Karpas-422 (cell line): ENCODE measurements at regions not wholly inside any gene's neighbourhood (a gene's known extent, or its start where the extent isn't known, plus 50 kb on each side); places are given as distances from the start of the nearest gene placed in this dataset.

Source experiments
- DNase-seq: peaks from one replicate; pipeline ENCODE4 v3.0.0-alpha.2; 2015
- H2AFZ ChIP-seq: fragments of 200-600 bp; sonication (generic); 2 replicates; pipeline ENCODE4 v1.6.1; 2014; ENCODE audit warnings: antibody characterized with exemption, low read length, mixed read lengths
- H3K27ac ChIP-seq: fragments of 200-600 bp; sonication (generic); 2 replicates; pipeline ENCODE4 v1.5.1; 2014; ENCODE audit warnings: mild to moderate bottlenecking, low read length, moderate library complexity
- H3K27me3 ChIP-seq: fragments of 200-600 bp; sonication (generic); 2 replicates; pipeline ENCODE4 v1.6.1; 2014; ENCODE audit warnings: low read length, mixed read lengths
- H3K36me3 ChIP-seq: fragments of 200-600 bp; sonication (generic); 2 replicates; pipeline ENCODE4 v1.6.1; 2014; ENCODE audit warnings: low read length, mixed read lengths; ENCODE audit not compliant: insufficient read depth
- H3K4me1 ChIP-seq: fragments of 200-600 bp; sonication (generic); 2 replicates; pipeline ENCODE4 v1.6.1; 2014; ENCODE audit warnings: mild to moderate bottlenecking, low read length, mixed read lengths
- H3K4me2 ChIP-seq: fragments of 200-600 bp; sonication (generic); 2 replicates; pipeline ENCODE4 v1.6.1; 2014; ENCODE audit warnings: low read length, low read depth, mild to moderate bottlenecking; ENCODE audit not compliant: poor library complexity, severe bottlenecking
- H3K4me3 ChIP-seq: fragments of 200-600 bp; sonication (generic); 2 replicates; pipeline ENCODE4 v1.5.1; 2014; ENCODE audit warnings: mild to moderate bottlenecking, antibody characterized with exemption, low read length, mixed read lengths
- H3K79me2 ChIP-seq: fragments of 200-600 bp; sonication (generic); 2 replicates; pipeline ENCODE4 v1.6.1; 2014; ENCODE audit warnings: mild to moderate bottlenecking, low read length, mixed read lengths
- H3K9ac ChIP-seq: fragments of 200-600 bp; sonication (generic); 2 replicates; pipeline ENCODE4 v1.6.0; 2014; ENCODE audit warnings: low read length
- H3K9me2 ChIP-seq: fragments of 200-600 bp; sonication (generic), shearing (Covaris generic); replicated peaks from 2 replicates; pipeline ENCODE4 v1.6.0; 2014; ENCODE audit warnings: mild to moderate bottlenecking, low read length, moderate library complexity; ENCODE audit not compliant: insufficient read depth
- H3K9me3 ChIP-seq: fragments of 300-700, 200-600 bp; sonication (generic); 2 replicates; pipeline ENCODE4 v1.6.1; 2014; ENCODE audit warnings: low read length, mixed read lengths
- H4K20me1 ChIP-seq: fragments of 200-600 bp; sonication (generic); 2 replicates; pipeline ENCODE4 v1.6.1; 2014; ENCODE audit warnings: mild to moderate bottlenecking, antibody characterized with exemption, low read length, low read depth; ENCODE audit not compliant: insufficient read depth

DNA sequence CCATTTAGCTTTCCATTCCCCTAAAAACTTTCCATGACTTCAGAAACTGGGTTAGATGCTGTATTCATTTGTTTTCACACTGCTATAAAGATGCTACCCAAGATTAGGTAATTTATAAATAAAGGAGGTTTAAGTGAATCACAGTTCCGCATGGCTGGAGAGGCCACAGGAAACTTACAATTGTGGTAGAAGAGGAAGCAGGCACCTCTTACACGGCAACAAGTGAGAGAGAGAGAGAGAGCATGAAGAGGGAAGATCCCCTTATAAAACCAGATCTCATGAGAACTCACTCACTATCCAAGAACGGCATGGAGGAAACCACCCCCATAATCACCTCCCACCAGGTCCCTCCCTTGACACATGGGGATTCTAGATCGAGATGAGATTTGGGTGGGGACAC, 336.8 kb downstream of the TFEC start:
- H3K9me3 ChIP-seq: peaks cover 23% of the 10 kb centered on the region
- H3K9ac ChIP-seq: no peak overlapping the region
- H3K4me3 ChIP-seq: no peak overlapping the region
- no peaks in the 10 kb centered on the region for H3K79me2 ChIP-seq
- H3K9me2 ChIP-seq: no peaks in the 10 kb centered on the region
- H3K36me3 ChIP-seq: no peaks in the 10 kb centered on the region
- no peaks in the 10 kb centered on the region for H3K27me3 ChIP-seq
- H3K4me1 ChIP-seq: no peaks in the 10 kb centered on the region
- no peak for DNase-seq
- H2AFZ ChIP-seq: no peak overlapping the region
- no peak overlapping the region for H3K4me2 ChIP-seq
- H4K20me1 ChIP-seq: no peaks in the 10 kb centered on the region
- H3K27ac ChIP-seq: no peak overlapping the region

DNA sequence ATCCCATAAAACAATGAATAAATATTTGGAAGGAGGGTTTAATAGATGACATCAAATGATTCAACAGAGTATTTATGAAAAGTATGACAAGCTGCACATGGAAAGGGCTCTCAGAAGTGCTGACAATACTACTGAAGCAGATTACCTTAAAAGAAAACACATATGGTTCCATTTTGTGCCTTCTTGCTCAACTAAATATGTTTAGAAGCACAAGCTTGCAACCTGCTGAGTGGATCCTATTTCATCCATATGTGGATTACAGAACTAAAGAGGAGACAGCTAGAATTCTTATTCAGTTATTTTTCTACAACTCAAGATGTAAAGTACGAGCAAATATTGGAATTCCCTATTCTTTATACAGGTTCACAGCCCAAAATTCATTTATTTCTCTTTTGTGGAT, 340.6 kb downstream of the TFEC start:
- no peak overlapping the region for H3K4me2 ChIP-seq
- H3K4me1 ChIP-seq: no peaks in the 10 kb centered on the region
- H3K9ac ChIP-seq: no peak overlapping the region
- no peak overlapping the region for H3K4me3 ChIP-seq
- H3K9me2 ChIP-seq: no peaks in the 10 kb centered on the region
- peaks cover 17% of the 10 kb centered on the region for H3K9me3 ChIP-seq
- H3K36me3 ChIP-seq: no peaks in the 10 kb centered on the region
- no peak for DNase-seq
- no peaks in the 10 kb centered on the region for H4K20me1 ChIP-seq
- no peak overlapping the region for H2AFZ ChIP-seq
- H3K27me3 ChIP-seq: no peaks in the 10 kb centered on the region
- H3K79me2 ChIP-seq: no peaks in the 10 kb centered on the region
- H3K27ac ChIP-seq: no peak overlapping the region

DNA sequence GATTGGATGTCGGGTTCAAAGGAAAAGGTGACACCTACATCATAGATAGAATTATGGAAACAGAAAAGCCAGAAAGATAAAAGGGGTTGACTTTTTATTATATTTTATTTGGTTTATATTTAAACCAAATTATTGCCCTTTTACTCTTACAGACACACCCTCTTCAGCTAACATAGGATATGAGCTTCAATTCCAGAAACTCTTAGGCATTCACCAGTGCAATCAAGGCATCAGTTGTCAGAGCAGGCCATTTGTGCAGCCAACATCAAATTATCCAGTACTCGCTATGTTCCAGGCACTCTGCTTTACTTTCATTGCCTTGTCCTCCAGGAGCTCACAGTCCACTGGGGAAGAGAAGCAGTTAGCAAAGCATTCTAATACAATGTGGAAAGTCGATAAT, 347.5 kb downstream of the TFEC start:
- H3K4me3 ChIP-seq: no peak overlapping the region
- H4K20me1 ChIP-seq: no peaks in the 10 kb centered on the region
- H2AFZ ChIP-seq: no peak overlapping the region
- no peaks in the 10 kb centered on the region for H3K79me2 ChIP-seq
- H3K4me1 ChIP-seq: no peaks in the 10 kb centered on the region
- H3K4me2 ChIP-seq: no peak overlapping the region
- H3K9me2 ChIP-seq: no peaks in the 10 kb centered on the region
- H3K27me3 ChIP-seq: no peaks in the 10 kb centered on the region
- no peak for DNase-seq
- peaks cover 17% of the 10 kb centered on the region; the same call in 1 of the 2 replicates for H3K9me3 ChIP-seq
- H3K27ac ChIP-seq: no peak overlapping the region
- H3K36me3 ChIP-seq: no peaks in the 10 kb centered on the region
- no peak overlapping the region for H3K9ac ChIP-seq

DNA sequence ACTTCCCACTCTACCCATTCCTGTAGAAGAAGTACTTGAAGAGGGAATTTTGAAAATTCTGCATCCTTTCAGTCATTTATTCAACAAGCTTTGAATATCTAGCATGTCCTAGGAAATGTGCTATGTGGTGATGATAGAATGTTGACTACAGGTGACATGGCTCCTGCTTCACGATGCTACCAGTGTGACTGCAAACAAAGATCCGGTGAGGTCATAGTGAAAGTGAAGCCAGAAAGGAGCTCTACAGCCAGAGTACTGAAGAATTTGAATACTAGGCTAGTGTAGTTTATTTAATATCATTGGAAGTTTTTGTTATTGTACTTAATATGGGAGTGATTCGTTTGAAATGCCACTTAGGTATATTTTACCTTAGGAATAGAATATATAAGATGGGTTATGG, 348.1 kb downstream of the TFEC start:
- Histone ChIP-seq H3K4me1 (no peaks in the 10 kb centered on the region), H3K9me3 (peaks cover 14% of the 10 kb centered on the region; the same call in 1 of the 2 replicates), H4K20me1 (no peaks in the 10 kb centered on the region), H3K27ac (no peak overlapping the region), H3K4me3 (no peak overlapping the region), H2AFZ (no peak overlapping the region), H3K9me2 (no peaks in the 10 kb centered on the region), H3K4me2 (no peak overlapping the region), H3K79me2 (no peaks in the 10 kb centered on the region), H3K9ac (no peak overlapping the region), H3K27me3 (no peaks in the 10 kb centered on the region), H3K36me3 (no peaks in the 10 kb centered on the region)
- DNase-seq: no peak

DNA sequence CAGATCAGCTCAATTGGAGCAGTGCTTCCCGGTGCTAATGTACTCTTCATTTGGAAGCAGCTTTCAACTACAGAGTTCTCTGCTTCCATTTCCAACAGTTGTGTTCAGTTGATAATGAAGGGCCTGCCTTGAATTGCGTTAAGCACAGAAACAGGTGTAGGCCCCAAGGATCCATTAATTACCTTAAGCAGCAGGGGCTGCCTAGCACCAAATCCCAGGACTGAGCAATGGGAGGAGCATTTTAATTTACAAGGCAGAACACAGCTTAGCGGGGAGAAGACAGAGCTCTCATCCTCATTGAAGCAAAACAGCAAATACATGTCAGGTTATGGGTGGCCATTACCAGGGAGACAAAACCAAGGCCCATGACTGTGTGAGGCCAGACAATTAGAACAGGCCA, 349.6 kb downstream of the TFEC start:
- no peak overlapping the region for H3K4me2 ChIP-seq
- H3K4me3 ChIP-seq: no peak overlapping the region
- no peak overlapping the region for H2AFZ ChIP-seq
- H3K36me3 ChIP-seq: no peaks in the 10 kb centered on the region
- no peaks in the 10 kb centered on the region for H3K4me1 ChIP-seq
- no peaks in the 10 kb centered on the region for H4K20me1 ChIP-seq
- no peaks in the 10 kb centered on the region for H3K79me2 ChIP-seq
- DNase-seq: no peak
- H3K9ac ChIP-seq: no peak overlapping the region
- no peaks in the 10 kb centered on the region for H3K9me2 ChIP-seq
- peaks cover 18% of the 10 kb centered on the region; the same call in 1 of the 2 replicates for H3K9me3 ChIP-seq
- no peaks in the 10 kb centered on the region for H3K27me3 ChIP-seq
- no peak overlapping the region for H3K27ac ChIP-seq

DNA sequence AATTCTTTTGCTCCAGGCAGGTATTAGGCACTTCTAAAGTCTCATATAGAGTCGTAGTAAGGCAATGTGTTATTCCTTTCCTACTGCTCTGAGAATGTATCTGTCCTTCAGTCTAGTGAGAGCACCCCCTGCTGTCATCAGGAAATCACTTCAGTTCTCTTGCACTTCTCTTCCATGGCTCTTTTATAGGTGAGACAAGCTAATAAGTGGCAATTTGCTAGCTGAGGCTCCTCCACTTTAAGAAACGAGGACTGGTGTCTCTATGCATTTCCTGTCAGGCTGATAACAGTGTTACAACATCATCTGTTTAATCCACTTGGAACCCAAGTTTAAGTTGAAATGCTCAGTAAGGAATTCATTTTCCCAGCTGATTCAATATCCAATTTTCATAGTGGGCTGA, 350.6 kb downstream of the TFEC start:
- Histone ChIP-seq H3K36me3 (no peaks in the 10 kb centered on the region), H3K27ac (no peak overlapping the region), H2AFZ (no peak overlapping the region), H3K4me3 (no peak overlapping the region), H3K27me3 (no peaks in the 10 kb centered on the region), H3K9ac (no peak overlapping the region), H3K9me2 (no peaks in the 10 kb centered on the region), H3K9me3 (peaks cover 23% of the 10 kb centered on the region; the same call in 1 of the 2 replicates), H3K4me2 (no peak overlapping the region), H3K4me1 (no peaks in the 10 kb centered on the region), H4K20me1 (no peaks in the 10 kb centered on the region), H3K79me2 (no peaks in the 10 kb centered on the region)
- peak; percentile 45 for DNase-seq

DNA sequence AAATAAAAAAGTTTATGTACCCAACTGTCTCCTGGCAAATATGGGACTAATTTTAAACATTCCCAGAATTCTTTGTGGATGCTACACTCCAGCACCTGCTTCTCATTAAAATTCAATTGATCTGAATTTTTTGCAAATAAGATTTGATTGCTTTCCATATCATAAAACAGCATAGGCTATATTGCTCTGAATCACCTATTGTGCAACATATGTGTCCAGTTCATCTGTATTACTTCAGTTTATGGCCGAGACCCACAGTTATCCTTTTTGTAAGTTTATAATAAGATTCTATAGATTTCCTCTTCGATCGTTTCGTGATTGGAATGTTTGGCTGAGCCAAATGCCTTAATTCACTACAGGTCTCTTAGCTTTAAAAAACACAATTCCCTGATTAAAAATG, 351.1 kb downstream of the TFEC start:
- no peak overlapping the region for H2AFZ ChIP-seq
- H3K4me1 ChIP-seq: no peaks in the 10 kb centered on the region
- no peaks in the 10 kb centered on the region for H3K36me3 ChIP-seq
- H3K4me2 ChIP-seq: no peak overlapping the region
- no peaks in the 10 kb centered on the region for H3K27me3 ChIP-seq
- no peak overlapping the region for H3K27ac ChIP-seq
- H3K9me2 ChIP-seq: no peaks in the 10 kb centered on the region
- no peak overlapping the region for H3K4me3 ChIP-seq
- H3K9me3 ChIP-seq: peaks cover 23% of the 10 kb centered on the region; the same call in 1 of the 2 replicates
- DNase-seq: no peak
- no peaks in the 10 kb centered on the region for H3K79me2 ChIP-seq
- H3K9ac ChIP-seq: no peak overlapping the region
- H4K20me1 ChIP-seq: no peaks in the 10 kb centered on the region

DNA sequence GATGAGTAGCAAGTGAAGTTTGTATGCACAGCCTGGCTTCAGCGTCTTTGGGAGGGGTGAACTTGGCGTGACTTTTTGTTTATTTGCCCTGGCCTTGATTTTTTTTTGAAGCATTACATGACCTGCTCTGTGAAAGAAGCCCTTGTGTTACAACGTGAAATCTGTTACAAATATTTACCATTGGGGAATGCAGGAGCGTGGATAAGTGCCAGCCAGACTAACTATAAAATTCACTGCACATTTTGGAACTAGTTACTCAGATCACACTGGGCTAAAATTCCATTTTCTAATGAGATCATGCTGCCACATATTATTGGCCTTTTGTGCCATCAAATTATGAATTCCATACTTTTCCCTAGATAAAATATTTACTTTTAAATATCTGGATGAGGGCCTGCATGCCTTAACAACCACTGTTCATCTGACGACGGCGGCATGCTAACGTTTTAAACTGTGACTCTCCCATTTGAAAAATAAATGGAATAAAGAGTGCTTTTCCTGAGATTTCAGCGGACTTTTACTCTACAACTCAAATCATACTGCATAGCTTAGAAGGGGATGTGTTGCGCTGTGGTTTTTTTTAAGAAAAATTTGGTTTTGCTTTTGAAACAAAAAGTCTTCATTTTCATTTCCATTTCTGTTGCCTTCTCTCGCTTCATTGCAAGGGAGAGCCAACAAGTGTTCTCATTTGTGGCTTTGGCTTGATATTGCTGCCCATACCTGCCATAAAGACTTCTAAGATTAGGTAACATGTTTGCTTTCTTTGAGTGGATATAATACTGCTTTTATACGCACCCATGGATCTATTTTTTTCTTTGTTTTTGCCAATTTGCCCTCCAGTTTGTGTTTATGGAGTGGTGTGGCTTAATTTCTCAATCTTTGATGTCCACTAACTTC, 352.2 kb downstream of the TFEC start:
- Histone ChIP-seq H4K20me1 (no peaks in the 10 kb centered on the region), H2AFZ (no peak overlapping the region), H3K9me2 (no peaks in the 10 kb centered on the region), H3K4me2 (no peak overlapping the region), H3K79me2 (no peaks in the 10 kb centered on the region), H3K27me3 (no peaks in the 10 kb centered on the region), H3K36me3 (no peaks in the 10 kb centered on the region), H3K9ac (no peak overlapping the region), H3K27ac (no peak overlapping the region), H3K4me1 (no peaks in the 10 kb centered on the region), H3K4me3 (no peak overlapping the region), H3K9me3 (peaks cover 23% of the 10 kb centered on the region; the same call in 1 of the 2 replicates)
- DNase-seq: no peak
